K562 (cell line): ENCODE measurements at regions not wholly inside any gene's neighbourhood (a gene's known extent, or its start where the extent isn't known, plus 50 kb on each side); places are given as distances from the start of the nearest gene placed in this dataset.

Source experiments
- BHLHE40 ChIP-seq: IDR thresholded peaks from 2 replicates; pipeline ENCODE4 v1.6.1; 2011; ENCODE audit warnings: low read length, improper control_type of control experiment
- BRF1 ChIP-seq: IDR thresholded peaks from 3 replicates; pipeline ENCODE4 v1.6.1; 2011; ENCODE audit warnings: borderline replicate concordance, mild to moderate bottlenecking; ENCODE audit not compliant: insufficient read length; ENCODE audit errors: extremely low read depth
- CCAR2 ChIP-seq: fragments of 200-400 bp; formaldehyde crosslinking; IDR thresholded peaks from 2 replicates; pipeline ENCODE4 v1.6.1; 2017; ENCODE audit warnings: mild to moderate bottlenecking, low read depth, low read length
- ESRRA ChIP-seq: fragments of 450-650 bp; IDR thresholded peaks from 2 replicates; pipeline ENCODE4 v1.6.1; 2014; ENCODE audit warnings: low read depth, mild to moderate bottlenecking, moderate library complexity, borderline replicate concordance
- FOXK2 ChIP-seq, 2 experiments: fragments of 450-650 bp; IDR thresholded peaks in 1 of 2; conservative IDR thresholded peaks in 1 of 2; 2 replicates each; pipeline ENCODE4 v1.6.1; 2016; ENCODE audit warnings: low read depth in 2 of 2, mild to moderate bottlenecking in 1 of 2
- HDAC1 ChIP-seq, 2 experiments: fragments of 450-650 bp; IDR thresholded peaks; 2 replicates each; pipeline ENCODE4 v1.6.1; 2016 to 2017; ENCODE audit warnings: inconsistent platforms in 1 of 2, mild to moderate bottlenecking in 1 of 2, moderate library complexity in 1 of 2
- RBM39 ChIP-seq: fragments of 200-400 bp; formaldehyde crosslinking; optimal IDR thresholded peaks from 2 replicates; pipeline ENCODE3; 2018; ENCODE audit warnings: low read depth, low read length
- SMAD1 ChIP-seq: fragments of 150-350 bp; IDR thresholded peaks from 2 replicates; pipeline ENCODE4 v1.6.1; 2014; ENCODE audit warnings: low read length, low read depth; ENCODE audit not compliant: partially characterized antibody
- SNIP1 ChIP-seq: fragments of 450-650 bp; IDR thresholded peaks from 2 replicates; pipeline ENCODE4 v1.7.1; 2017; ENCODE audit warnings: low read depth, mild to moderate bottlenecking
- STAT5A ChIP-seq: IDR thresholded peaks from 2 replicates; pipeline ENCODE4 v1.6.1; 2012; ENCODE audit warnings: low read length, inconsistent platforms, borderline replicate concordance
- TBP ChIP-seq: optimal IDR thresholded peaks from 2 replicates; pipeline ENCODE3; 2011; ENCODE audit warnings: low read depth, low read length, improper control_type of control experiment
- ZKSCAN8 ChIP-seq: fragments of 200-800 bp; sonication (Bioruptor generic); IDR thresholded peaks from 2 replicates; pipeline ENCODE4 v1.6.1; 2016; ENCODE audit warnings: missing genetic modification characterization, missing compliant biosample characterization
- ZNF134 ChIP-seq: fragments of 250-450 bp; sonication (Bioruptor Pico); conservative IDR thresholded peaks from 2 replicates; pipeline ENCODE4 v1.4.0; 2020
- ZNF174 ChIP-seq: fragments of 250-450 bp; sonication (Bioruptor Pico); IDR thresholded peaks from 2 replicates; pipeline ENCODE4 v1.4.0; 2020; ENCODE audit warnings: mild to moderate bottlenecking
- ZNF695 ChIP-seq: fragments of 450-650 bp; formaldehyde crosslinking; IDR thresholded peaks from 2 replicates; pipeline ENCODE4 v1.4.0; 2020; ENCODE audit warnings: mild to moderate bottlenecking, moderate library complexity
- ZNF76 ChIP-seq: fragments of 250-450 bp; sonication (Bioruptor Pico); IDR thresholded peaks from 2 replicates; pipeline ENCODE4 v1.4.0; 2020; ENCODE audit warnings: mild to moderate bottlenecking, moderate library complexity, borderline replicate concordance
- TF ChIP-seq, protein P1 (sequence below), 3 experiments: IDR thresholded peaks in 2 of 3; conservative IDR thresholded peaks in 1 of 3; 2 replicates each; pipeline ENCODE4 v1.5.1; 2011 to 2012; ENCODE audit warnings: low read length in 3 of 3, mild to moderate bottlenecking in 3 of 3, control low read depth in 2 of 3, improper control_type of control experiment in 1 of 3, inconsistent platforms in 1 of 3, low read depth in 1 of 3, mixed read lengths in 1 of 3, moderate library complexity in 1 of 3; ENCODE audit not compliant: insufficient read depth in 2 of 3
- TF ChIP-seq, protein P2 (sequence below): fragments of 450-650 bp; IDR thresholded peaks from 2 replicates; pipeline ENCODE4 v1.6.1; 2016; ENCODE audit warnings: low read depth
- TF ChIP-seq, protein P3 (sequence below): fragments of 250-450 bp; sonication (Bioruptor Pico); IDR thresholded peaks from 2 replicates; pipeline ENCODE4 v1.9.0; 2021; ENCODE audit warnings: mild to moderate bottlenecking

DNA sequence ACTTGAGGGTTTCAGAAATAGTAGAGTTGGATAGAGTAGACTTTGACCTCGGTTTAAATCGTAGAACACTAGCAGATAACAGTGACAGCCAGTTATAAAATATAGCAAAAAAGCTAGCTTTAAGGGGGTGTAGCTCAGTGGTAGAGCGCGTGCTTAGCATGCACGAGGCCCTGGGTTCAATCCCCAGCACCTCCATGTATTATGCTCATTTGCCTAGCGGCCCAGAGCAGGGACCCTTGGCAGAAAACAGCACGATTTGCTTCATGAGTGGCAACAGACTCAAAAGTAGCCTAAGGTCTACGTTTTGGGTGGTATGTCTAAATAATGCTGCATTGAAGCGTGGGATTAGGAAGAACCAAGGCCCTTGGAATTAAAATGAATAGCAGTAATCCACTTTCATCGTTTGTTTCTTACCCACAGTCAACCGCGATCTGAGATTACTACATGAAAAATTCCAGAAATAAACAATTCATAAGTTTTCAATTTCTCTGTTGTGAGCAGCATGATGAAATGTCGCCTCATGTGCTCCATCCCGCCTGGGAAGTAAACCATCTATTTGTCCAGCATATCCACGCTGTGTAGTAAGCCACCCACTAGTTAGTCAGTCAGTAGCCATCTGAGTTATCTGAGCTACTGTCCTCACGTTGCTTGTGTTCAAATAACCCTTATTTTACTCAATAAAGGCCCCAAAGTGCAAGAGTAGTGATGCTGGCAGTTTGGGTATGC lies 184.9 kb downstream of the GPX5 start (continued):
- TF ChIP-seq, protein P1, sequence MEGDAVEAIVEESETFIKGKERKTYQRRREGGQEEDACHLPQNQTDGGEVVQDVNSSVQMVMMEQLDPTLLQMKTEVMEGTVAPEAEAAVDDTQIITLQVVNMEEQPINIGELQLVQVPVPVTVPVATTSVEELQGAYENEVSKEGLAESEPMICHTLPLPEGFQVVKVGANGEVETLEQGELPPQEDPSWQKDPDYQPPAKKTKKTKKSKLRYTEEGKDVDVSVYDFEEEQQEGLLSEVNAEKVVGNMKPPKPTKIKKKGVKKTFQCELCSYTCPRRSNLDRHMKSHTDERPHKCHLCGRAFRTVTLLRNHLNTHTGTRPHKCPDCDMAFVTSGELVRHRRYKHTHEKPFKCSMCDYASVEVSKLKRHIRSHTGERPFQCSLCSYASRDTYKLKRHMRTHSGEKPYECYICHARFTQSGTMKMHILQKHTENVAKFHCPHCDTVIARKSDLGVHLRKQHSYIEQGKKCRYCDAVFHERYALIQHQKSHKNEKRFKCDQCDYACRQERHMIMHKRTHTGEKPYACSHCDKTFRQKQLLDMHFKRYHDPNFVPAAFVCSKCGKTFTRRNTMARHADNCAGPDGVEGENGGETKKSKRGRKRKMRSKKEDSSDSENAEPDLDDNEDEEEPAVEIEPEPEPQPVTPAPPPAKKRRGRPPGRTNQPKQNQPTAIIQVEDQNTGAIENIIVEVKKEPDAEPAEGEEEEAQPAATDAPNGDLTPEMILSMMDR (IDR thresholded peaks at IDR 0.05 in 2 of 3, conservative IDR thresholded peaks at IDR 0.05 in 1 of 3; ENCODE audit: insufficient read depth in 2 of 3, low read depth in 1 of 3, low read length in 3 of 3), result 0 out of 6 replicates have a peak, but pooled peaks of 1 of the 3 experiments have one; percentile 1
- TF ChIP-seq ZNF76, result 0 out of 2 replicates have a peak, but pooled peaks have one; percentile 61
- TF ChIP-seq ZNF134 (CRISPR knock-in tag), result peak; percentile 74
- peak; percentile 25; the same call in 1 of the 2 replicates for TF ChIP-seq STAT5A
- TF ChIP-seq BRF1, result peak; percentile 61
- TF ChIP-seq, protein P2, sequence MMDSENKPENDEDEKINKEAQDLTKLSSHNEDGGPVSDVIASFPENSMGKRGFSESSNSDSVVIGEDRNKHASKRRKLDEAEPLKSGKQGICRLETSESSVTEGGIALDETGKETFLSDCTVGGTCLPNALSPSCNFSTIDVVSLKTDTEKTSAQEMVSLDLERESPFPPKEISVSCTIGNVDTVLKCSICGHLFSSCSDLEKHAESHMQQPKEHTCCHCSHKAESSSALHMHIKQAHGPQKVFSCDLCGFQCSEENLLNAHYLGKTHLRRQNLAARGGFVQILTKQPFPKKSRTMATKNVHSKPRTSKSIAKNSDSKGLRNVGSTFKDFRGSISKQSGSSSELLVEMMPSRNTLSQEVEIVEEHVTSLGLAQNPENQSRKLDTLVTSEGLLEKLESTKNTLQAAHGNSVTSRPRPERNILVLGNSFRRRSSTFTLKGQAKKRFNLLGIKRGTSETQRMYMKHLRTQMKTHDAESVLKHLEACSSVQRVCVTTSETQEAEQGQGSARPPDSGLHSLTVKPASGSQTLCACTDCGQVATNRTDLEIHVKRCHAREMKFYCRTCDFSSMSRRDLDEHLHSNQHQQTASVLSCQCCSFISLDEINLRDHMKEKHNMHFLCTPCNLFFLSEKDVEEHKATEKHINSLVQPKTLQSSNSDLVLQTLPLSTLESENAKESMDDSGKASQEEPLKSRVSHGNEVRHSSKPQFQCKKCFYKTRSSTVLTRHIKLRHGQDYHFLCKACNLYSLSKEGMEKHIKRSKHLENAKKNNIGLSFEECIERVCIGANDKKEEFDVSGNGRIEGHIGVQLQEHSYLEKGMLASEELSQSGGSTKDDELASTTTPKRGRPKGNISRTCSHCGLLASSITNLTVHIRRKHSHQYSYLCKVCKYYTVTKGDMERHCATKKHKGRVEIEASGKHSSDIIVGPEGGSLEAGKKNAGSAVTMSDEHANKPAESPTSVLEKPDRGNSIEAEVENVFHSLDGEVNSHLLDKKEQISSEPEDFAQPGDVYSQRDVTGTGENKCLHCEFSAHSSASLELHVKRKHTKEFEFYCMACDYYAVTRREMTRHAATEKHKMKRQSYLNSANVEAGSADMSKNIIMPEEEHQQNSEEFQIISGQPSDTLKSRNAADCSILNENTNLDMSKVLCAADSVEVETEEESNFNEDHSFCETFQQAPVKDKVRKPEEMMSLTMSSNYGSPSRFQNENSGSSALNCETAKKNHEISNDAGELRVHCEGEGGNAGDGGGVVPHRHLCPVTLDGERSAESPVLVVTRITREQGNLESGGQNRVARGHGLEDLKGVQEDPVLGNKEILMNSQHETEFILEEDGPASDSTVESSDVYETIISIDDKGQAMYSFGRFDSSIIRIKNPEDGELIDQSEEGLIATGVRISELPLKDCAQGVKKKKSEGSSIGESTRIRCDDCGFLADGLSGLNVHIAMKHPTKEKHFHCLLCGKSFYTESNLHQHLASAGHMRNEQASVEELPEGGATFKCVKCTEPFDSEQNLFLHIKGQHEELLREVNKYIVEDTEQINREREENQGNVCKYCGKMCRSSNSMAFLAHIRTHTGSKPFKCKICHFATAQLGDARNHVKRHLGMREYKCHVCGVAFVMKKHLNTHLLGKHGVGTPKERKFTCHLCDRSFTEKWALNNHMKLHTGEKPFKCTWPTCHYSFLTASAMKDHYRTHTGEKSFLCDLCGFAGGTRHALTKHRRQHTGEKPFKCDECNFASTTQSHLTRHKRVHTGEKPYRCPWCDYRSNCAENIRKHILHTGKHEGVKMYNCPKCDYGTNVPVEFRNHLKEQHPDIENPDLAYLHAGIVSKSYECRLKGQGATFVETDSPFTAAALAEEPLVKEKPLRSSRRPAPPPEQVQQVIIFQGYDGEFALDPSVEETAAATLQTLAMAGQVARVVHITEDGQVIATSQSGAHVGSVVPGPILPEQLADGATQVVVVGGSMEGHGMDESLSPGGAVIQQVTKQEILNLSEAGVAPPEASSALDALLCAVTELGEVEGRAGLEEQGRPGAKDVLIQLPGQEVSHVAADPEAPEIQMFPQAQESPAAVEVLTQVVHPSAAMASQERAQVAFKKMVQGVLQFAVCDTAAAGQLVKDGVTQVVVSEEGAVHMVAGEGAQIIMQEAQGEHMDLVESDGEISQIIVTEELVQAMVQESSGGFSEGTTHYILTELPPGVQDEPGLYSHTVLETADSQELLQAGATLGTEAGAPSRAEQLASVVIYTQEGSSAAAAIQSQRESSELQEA, result no peak
- TF ChIP-seq, protein P3, sequence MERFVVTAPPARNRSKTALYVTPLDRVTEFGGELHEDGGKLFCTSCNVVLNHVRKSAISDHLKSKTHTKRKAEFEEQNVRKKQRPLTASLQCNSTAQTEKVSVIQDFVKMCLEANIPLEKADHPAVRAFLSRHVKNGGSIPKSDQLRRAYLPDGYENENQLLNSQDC (CRISPR knock-in tag), result no peak
- peak; percentile 59 to 97; a peak in 3 of 4 replicates for TF ChIP-seq HDAC1 (IDR thresholded peaks at IDR 0.05)
- peak; percentile 46 for TF ChIP-seq SMAD1
- TF ChIP-seq CCAR2, result no peak
- TF ChIP-seq ESRRA, result peak; percentile 65
- TF ChIP-seq SNIP1, result no peak
- peak; percentile 70 for TF ChIP-seq RBM39
- TF ChIP-seq ZKSCAN8, result peak; percentile 81
- no peak for TF ChIP-seq ZNF174 (CRISPR knock-in tag)
- peak; percentile 76 for TF ChIP-seq BHLHE40
- TF ChIP-seq ZNF695, result no peak
- TF ChIP-seq TBP, result peak; percentile 100
- TF ChIP-seq FOXK2 (conservative IDR thresholded peaks at IDR 0.05 in 1 of 2, IDR thresholded peaks at IDR 0.05 in 1 of 2; ENCODE audit: low read depth in 2 of 2), result peak in 1 of 2 experiments; percentile 61; a peak in 2 of 4 replicates
